KMS-11 (cell line): ENCODE measurements at regions not wholly inside any gene's neighbourhood (a gene's known extent, or its start where the extent isn't known, plus 50 kb on each side); places are given as distances from the start of the nearest gene placed in this dataset.

ENCODE experiments used
- H2AFZ ChIP-seq: fragments of 200-600 bp; sonication (generic); 2 replicates; pipeline ENCODE4 v1.6.1; 2016; ENCODE audit warnings: antibody characterized with exemption, mixed run types, low read depth
- H3K27ac ChIP-seq: fragments of 200-600 bp; sonication (generic); 2 replicates; pipeline ENCODE4 v1.6.1; 2016; ENCODE audit warnings: mild to moderate bottlenecking, mixed run types
- H3K27me3 ChIP-seq: fragments of 200-600 bp; sonication (generic); 2 replicates; pipeline ENCODE4 v1.6.1; 2017; ENCODE audit warnings: mild to moderate bottlenecking, low read depth, mixed run types, moderate library complexity; ENCODE audit not compliant: insufficient read depth
- H3K36me3 ChIP-seq: fragments of 200-600 bp; sonication (generic); 2 replicates; pipeline ENCODE4 v1.6.1; 2017; ENCODE audit warnings: mild to moderate bottlenecking, mixed run types; ENCODE audit not compliant: insufficient read depth
- H3K4me1 ChIP-seq: fragments of 200-600 bp; sonication (generic); 2 replicates; pipeline ENCODE4 v1.6.1; 2016; ENCODE audit warnings: mild to moderate bottlenecking, low read depth, mixed run types; ENCODE audit not compliant: poor library complexity, severe bottlenecking
- H3K4me2 ChIP-seq: fragments of 200-600 bp; sonication (generic); 2 replicates; pipeline ENCODE4 v1.7.0; 2016; ENCODE audit warnings: mild to moderate bottlenecking, mixed run types
- H3K4me3 ChIP-seq: fragments of 200-600 bp; sonication (generic); IDR thresholded peaks from 2 replicates; pipeline ENCODE4 v1.6.1; 2017; ENCODE audit warnings: low read depth, low read length, mixed read lengths; ENCODE audit not compliant: insufficient read depth
- H3K79me2 ChIP-seq: fragments of 200-600 bp; sonication (generic); 2 replicates; pipeline ENCODE4 v1.6.1; 2016; ENCODE audit warnings: low read depth, mixed run types; ENCODE audit not compliant: insufficient read depth
- H3K9ac ChIP-seq: fragments of 200-600 bp; sonication (generic); 2 replicates; pipeline ENCODE4 v1.6.1; 2016; ENCODE audit warnings: mild to moderate bottlenecking, mixed run types
- H4K20me1 ChIP-seq: fragments of 200-600 bp; sonication (generic); 2 replicates; pipeline ENCODE4 v1.6.1; 2016; ENCODE audit warnings: mild to moderate bottlenecking, mixed run types; ENCODE audit not compliant: insufficient read depth
- CTCF ChIP-seq: fragments of 200-600 bp; sonication (generic); conservative IDR thresholded peaks from 2 replicates; pipeline ENCODE4 v1.6.1; 2017; ENCODE audit warnings: low read depth, mild to moderate bottlenecking, antibody characterized with exemption, low read length, moderate library complexity, mixed read lengths

GRCh38 chr2:146874260-146874658 lies 970.6 kb upstream of the ACVR2A start:
- H3K4me3 ChIP-seq, result no peak overlapping the region
- H3K4me2 ChIP-seq, result no peak overlapping the region
- H3K27ac ChIP-seq, result no peak overlapping the region

GRCh38 chr2:146873646-146874259 lies 971.1 kb upstream of the ACVR2A start:
- Histone ChIP-seq H3K79me2 (no peaks in the 10 kb centered on the region), H3K27me3 (no peaks in the 10 kb centered on the region), H3K4me2 (no peak overlapping the region), H3K36me3 (no peaks in the 10 kb centered on the region), H3K27ac (no peak overlapping the region), H3K9ac (no peak overlapping the region), H4K20me1 (no peaks in the 10 kb centered on the region), H2AFZ (no peak overlapping the region), H3K4me3 (no peak overlapping the region), H3K4me1 (no peaks in the 10 kb centered on the region)
- TF ChIP-seq CTCF, result no peak

More at GRCh38 chr2:146874260-146874658, 970.6 kb upstream of the ACVR2A start:
- Histone ChIP-seq H2AFZ (no peak overlapping the region), H3K27me3 (no peaks in the 10 kb centered on the region), H3K4me1 (no peaks in the 10 kb centered on the region), H3K79me2 (no peaks in the 10 kb centered on the region), H3K36me3 (no peaks in the 10 kb centered on the region), H4K20me1 (no peaks in the 10 kb centered on the region), H3K9ac (no peak overlapping the region)
- TF ChIP-seq CTCF, result no peak

- H3K79me2 ChIP-seq, result no peaks in the 10 kb centered on the region
- H3K27me3 ChIP-seq, result no peaks in the 10 kb centered on the region
- no peaks in the 10 kb centered on the region for H3K4me1 ChIP-seq
- no peak for TF ChIP-seq CTCF
- no peak overlapping the region for H3K4me2 ChIP-seq
- H3K4me3 ChIP-seq, result no peak overlapping the region
- H3K9ac ChIP-seq, result no peak overlapping the region
- H4K20me1 ChIP-seq, result no peaks in the 10 kb centered on the region
- no peak overlapping the region for H3K27ac ChIP-seq
- no peak overlapping the region for H2AFZ ChIP-seq
- no peaks in the 10 kb centered on the region for H3K36me3 ChIP-seq
Measured at GRCh38 chr2:146873056-146873455, 971.8 kb upstream of the ACVR2A start.

- TF ChIP-seq CTCF, result no peak
- Histone ChIP-seq H3K27me3 (no peaks in the 10 kb centered on the region), H3K4me1 (no peaks in the 10 kb centered on the region), H3K4me2 (no peak overlapping the region), H3K27ac (no peak overlapping the region), H3K9ac (no peak overlapping the region), H4K20me1 (no peaks in the 10 kb centered on the region), H3K36me3 (no peaks in the 10 kb centered on the region), H3K79me2 (no peaks in the 10 kb centered on the region), H2AFZ (no peak overlapping the region), H3K4me3 (no peak overlapping the region)
Measured at GRCh38 chr2:146870691-146871090, 974.1 kb upstream of the ACVR2A start.
